CD4-positive, alpha-beta T cell treated with Interferon alpha-2 for 1 hour (primary cell): ENCODE measurements at regions not wholly inside any gene's neighbourhood (a gene's known extent, or its start where the extent isn't known, plus 50 kb on each side); places are given as distances from the start of the nearest gene placed in this dataset.

Source experiments
- DNase-seq, 2 donors: peaks; one replicate each; pipeline ENCODE4 v3.0.0-alpha.2; 2020 to 2022

DNA sequence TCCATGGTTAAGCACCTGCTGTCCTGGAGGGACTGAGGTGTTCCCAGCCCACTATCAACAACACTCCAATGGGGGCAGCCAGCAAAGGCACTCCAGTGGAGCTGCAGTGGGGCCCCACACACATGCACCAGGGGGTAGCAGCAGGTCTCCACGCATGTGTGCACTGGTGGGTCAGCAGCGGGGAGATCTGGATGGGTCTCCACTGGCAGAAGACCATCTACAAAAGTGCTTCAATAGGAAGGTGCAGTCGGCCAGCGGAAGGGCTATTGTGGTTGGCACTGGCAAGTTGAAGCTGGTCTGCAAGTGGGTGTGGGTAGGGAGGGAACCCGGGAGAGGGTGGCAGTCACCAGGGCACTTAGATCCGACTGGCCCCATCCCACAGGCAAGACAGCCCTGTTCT lies 1355.4 kb downstream of the NSUN3 start:
- no peak for DNase-seq

- DNase-seq, result no peak
Observed at GRCh38 chr3:95424279-95424678, 1361.4 kb downstream of the NSUN3 start.

DNA sequence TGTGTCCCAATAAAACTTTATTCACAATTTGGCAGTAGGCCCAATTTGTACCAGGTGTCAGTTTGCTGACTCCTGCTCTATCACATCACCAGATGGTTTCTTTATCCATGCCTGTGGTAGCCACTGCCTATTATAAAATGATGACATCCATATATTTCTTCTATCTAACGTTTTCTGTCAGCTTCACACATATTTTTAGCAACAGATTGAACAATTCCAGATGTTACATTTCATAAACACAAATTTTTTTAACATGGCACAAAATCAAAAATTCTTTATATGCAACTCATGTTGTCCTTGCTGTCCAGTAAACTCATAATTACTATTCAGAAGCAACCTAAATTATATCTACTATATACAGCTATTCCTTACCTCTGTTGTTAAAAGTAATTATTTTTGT lies 1371.6 kb downstream of the NSUN3 start:
- DNase-seq, result no peak

- no peak for DNase-seq
Observed at GRCh38 chr3:95437409-95437808, 1374.5 kb downstream of the NSUN3 start.

DNA sequence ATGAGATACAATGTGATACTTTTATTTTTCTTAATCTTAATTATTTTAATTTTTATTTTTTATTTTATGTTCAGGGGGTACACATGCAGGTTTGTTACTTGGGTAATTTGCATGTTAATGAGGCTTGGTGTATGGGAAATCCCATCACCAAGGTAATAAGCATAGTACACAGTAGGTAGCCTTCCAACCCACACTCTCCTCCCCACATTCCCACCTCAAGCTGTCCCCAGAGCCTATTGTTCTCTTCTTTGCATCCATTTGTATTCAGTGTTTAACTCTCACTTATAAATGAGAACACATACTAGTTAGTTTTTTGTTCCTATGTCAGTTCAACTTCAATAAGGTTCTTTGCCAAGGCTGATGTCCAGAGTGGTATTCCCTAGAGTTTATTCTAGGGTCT lies 1375.4 kb downstream of the NSUN3 start:
- DNase-seq, result no peak

DNA sequence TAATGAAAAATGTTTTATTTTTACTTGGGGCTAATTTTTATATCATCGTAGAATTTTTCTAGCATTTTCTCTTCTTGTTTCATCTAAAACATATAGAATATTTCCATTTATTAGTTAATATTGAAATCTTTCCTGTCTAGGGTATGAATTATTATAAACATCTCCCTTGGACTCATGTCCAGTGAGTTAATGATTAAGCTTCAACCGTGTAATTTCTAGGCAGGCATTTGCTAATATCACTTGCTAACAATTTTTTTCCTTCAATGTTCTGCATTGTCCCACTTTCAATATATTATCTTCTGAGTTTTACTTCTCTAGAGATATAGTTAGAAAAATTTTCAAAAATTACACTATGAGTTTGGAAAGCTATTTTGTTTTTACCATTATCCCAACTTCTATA lies 1371.6 kb upstream of the EPHA6 start:
- DNase-seq, result no peak

GRCh38 chr3:95449841-95450240 lies 1364.6 kb upstream of the EPHA6 start:
- no peak for DNase-seq

- no peak for DNase-seq
Observed at GRCh38 chr3:95453242-95453641, 1361.2 kb upstream of the EPHA6 start.

DNA sequence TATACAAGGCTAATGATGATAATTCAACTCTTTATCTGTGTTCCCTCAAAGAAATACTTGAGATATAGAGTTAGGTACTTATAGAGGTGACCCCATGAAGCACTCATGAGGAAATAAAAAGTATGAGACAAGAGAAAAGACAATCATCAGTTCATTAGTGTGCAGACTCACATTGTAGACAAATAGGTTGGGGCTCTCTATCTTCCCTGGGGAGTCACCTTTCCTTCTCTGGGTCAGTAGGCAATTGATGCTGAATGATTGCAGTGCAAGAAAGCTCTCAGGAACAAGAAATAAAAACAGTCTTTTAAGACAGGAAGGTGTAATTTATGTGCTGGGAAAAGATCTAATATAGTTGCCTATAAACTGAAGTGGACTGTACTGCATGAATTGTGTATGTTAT lies 1357.6 kb upstream of the EPHA6 start:
- DNase-seq, result no peak

GRCh38 chr3:95459706-95460105 lies 1354.7 kb upstream of the EPHA6 start:
- DNase-seq, result no peak

- no peak for DNase-seq
Observed at GRCh38 chr3:95460274-95460673, 1354.1 kb upstream of the EPHA6 start.

- DNase-seq, result no peak
Observed at GRCh38 chr3:95462161-95462560, 1352.2 kb upstream of the EPHA6 start.

- DNase-seq, result no peak
Observed at GRCh38 chr3:95464346-95464745, 1350.0 kb upstream of the EPHA6 start.

GRCh38 chr3:95468331-95468730 lies 1346.1 kb upstream of the EPHA6 start:
- DNase-seq, result no peak

DNA sequence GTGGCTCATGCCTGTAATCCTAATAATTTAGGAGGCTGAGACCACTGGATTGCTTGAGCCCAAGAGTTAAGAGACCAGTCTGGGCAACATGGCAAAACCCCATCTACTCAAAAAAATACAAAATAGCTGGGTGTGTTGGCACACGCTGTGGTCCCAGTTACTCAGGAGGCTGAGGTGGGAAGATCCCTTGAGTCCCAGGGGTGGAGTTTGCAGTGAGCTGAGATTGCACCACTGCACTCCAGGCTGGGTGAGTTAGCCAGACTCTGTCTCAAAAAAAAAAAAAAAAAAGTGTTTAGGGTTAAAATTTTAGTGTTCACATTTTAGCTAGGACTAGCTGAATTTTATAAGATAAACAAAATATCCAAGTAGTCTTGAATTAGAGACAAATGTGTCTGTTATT lies 1340.1 kb upstream of the EPHA6 start:
- DNase-seq, result no peak

DNA sequence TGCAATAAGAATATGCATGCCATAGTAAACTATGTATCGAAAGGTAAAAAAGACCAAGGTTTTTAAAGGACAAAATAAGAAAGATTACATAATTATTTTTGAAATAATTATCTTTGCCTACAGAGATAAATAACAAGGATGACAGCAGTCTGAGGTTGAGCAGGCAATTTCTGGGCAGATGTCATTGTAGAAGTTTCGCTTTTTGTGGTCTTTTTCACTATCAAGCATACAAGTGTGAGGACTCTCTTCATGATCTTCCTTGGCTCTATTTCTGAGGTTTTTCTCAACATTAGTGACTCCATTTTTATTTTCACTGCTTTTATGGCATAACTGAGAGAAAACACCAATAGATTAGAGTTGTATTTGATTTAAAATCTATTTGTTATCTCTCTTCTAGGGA lies 1337.9 kb upstream of the EPHA6 start:
- no peak for DNase-seq

DNA sequence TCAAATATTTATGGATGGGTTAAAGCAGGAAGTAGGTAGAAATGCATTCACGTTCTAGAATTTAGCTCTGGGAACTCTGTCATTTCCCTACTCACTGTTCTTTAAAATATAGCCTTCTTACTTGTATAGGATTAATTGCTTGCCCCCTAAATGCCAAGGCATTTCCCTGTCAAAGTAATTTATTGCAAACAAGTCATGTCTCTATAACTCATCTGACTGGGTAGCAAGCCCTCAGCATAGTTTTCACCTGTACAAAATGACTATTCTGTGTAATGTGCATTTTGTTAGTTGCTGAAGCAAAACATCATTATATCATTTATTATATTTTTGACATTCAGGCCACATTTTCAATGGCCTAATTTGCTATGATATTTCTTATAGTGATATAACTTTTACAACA lies 1308.2 kb upstream of the EPHA6 start:
- no peak for DNase-seq

DNA sequence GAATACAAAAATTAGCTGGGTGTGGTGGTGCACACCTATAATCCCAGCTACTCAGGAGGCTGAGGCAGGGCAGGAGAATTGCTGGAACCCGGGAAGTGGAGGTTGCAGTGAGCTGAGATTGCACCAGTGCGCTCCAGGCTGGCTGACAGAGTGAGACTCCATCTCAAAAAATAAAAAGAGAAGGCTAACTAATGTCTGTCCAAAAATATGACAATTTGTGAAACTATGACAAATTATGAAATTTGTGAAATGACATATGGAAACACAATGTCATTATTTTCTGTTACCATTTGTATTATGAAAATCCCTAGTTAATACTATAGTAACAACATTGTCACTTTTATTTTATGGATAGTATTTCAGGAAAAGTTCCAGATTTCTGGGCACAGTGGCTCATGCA lies 1306.3 kb upstream of the EPHA6 start:
- no peak for DNase-seq

GRCh38 chr3:95511828-95512227 lies 1302.6 kb upstream of the EPHA6 start:
- no peak for DNase-seq

DNA sequence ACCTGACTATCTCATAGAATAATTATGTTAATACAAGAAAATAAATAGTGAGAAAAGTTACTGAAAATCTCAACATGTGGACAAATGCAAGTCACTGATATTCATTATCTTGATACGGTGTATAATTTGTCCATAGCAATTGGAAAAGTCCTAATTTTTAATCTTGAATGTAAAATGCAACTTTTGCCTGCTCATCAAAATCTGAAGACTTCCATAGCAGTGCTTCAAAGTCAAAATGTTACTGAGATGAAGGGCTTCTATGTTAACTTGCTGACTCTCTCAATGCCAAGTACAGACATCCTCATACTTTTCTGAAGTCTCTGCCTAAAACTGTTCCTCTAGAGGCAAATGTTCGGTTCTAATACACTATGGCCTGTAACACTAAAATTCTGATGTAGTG lies 1300.1 kb upstream of the EPHA6 start:
- no peak for DNase-seq

GRCh38 chr3:95521396-95521795 lies 1293.0 kb upstream of the EPHA6 start:
- no peak for DNase-seq

- no peak for DNase-seq
Observed at GRCh38 chr3:95522449-95522848, 1291.9 kb upstream of the EPHA6 start.

DNA sequence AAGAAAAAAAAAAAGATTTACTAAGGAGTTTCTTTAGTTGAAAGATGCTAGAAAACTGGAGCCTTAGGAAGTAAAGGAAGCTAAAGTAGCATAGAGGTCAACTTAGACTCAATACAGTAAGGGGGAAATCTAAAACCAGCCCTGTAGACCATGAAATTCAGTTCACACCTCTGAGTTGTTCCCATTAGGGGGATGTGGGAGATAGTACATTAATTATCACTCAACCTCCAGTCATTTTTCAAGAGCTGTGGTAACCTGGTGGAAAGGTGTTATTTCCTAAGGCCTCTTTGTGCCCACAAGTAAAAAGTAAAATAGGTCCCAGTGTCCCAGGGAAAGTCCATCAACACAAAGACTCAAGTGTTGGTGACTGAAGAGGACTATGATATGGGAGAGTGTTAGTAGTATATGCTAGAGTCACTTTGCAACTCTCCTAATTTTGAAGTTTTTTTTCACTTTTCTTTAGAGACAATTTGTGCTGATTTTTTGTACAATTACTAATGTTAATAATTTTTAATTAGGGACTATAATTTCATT lies 1274.4 kb upstream of the EPHA6 start:
- no peak for DNase-seq

DNA sequence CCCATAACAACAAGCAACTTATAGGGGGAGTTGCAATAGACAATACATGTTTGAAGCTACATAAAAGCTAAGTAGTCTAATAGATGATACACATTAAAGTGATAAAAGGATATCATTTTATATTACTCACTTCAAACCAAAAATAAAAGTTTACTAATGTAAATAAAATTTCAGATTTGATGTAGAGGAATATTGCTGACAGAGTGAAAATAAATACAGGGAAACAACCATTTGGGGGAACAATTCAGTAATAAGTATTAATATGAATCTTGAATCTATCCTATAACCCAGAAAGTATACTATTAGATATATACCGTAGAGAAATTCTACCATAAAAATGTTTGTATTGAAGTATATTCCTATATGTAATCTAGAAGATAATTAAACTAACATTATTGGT lies 1248.9 kb upstream of the EPHA6 start:
- DNase-seq, result no peak

DNA sequence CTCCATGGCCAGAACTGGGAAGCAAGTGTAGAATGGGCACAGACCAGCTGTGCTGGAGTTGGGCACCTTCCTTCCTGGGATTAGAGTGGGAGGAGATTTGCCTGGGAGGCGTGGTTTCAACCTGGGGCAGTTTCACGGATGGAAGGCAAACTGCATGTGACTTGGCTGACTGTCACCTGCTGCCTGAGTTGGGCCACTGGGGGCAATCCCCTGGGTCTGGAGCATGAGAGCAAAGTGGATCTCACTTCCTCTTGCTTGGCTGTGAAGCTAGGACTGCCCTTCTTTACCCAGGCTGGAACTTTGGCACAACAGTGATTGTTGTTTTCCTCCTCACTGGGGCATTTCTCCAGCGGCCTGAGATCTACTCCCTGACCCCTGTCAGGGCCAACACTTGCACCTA lies 1247.0 kb upstream of the EPHA6 start:
- DNase-seq, result no peak

- no peak for DNase-seq
Observed at GRCh38 chr3:95586754-95587153, 1227.6 kb upstream of the EPHA6 start.
